ENCODE measurements at regions not wholly inside any gene's neighbourhood (a gene's known extent, or its start where the extent isn't known, plus 50 kb on each side); places are given as distances from the start of the nearest gene placed in this dataset.

DNA sequence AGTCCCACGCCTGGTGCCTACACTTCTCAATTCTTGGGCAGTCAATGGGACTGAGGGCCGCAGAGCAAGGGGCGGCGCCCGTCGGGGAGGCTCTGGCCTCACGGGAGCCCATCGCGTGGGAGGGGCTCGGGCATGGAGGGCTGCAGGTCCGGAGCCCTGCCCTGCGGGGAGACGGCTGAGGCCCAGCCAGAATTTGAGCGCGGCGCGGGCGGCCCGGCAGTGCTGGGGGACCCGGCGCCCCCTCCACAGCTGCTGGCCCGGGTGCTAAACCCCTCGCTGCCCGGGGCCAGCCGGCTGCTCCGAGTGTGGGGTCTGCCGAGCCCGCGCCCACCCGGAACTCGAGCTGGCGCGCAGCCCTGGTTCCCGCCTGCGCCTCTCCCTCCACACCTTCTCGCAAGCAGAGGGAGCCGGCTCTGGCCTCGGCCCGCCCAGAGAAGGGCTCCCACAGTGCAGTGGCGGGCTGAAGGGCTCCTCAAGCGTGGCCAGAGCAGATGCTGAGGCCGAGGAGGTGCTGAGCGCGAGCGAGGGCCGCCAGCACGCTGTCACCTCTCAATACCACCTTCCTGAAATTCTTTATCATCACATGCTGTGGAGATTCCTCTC lies 58.5 kb downstream of the BAK1 start:
- WGBS, 4 donors: 86 to 96% (median 88%) methylated on average over 26 to 47 of the region's 47 CpGs

More for the DNA sequence above, 58.5 kb downstream of the BAK1 start:
- H3K9me3 ChIP-seq: no peaks in the 10 kb centered on the region
- no peak for TF ChIP-seq POLR2A (IDR thresholded peaks at IDR 0.05)
- TF ChIP-seq, protein P1, sequence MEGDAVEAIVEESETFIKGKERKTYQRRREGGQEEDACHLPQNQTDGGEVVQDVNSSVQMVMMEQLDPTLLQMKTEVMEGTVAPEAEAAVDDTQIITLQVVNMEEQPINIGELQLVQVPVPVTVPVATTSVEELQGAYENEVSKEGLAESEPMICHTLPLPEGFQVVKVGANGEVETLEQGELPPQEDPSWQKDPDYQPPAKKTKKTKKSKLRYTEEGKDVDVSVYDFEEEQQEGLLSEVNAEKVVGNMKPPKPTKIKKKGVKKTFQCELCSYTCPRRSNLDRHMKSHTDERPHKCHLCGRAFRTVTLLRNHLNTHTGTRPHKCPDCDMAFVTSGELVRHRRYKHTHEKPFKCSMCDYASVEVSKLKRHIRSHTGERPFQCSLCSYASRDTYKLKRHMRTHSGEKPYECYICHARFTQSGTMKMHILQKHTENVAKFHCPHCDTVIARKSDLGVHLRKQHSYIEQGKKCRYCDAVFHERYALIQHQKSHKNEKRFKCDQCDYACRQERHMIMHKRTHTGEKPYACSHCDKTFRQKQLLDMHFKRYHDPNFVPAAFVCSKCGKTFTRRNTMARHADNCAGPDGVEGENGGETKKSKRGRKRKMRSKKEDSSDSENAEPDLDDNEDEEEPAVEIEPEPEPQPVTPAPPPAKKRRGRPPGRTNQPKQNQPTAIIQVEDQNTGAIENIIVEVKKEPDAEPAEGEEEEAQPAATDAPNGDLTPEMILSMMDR (IDR thresholded peaks at IDR 0.05): no peak
- DNase-seq: no peak
- H3K27ac ChIP-seq: no peak overlapping the region
- ATAC-seq: no peak
- intact Hi-C loops (cut with DNase I): no loop called here
- no peak overlapping the region for H3K4me3 ChIP-seq
- no peaks in the 10 kb centered on the region for H3K4me1 ChIP-seq
- no peaks in the 10 kb centered on the region for H3K27me3 ChIP-seq
- H3K36me3 ChIP-seq: no peaks in the 10 kb centered on the region

All from heart left ventricle (tissue), 16 donors.